CD4-positive, alpha-beta T cell (primary cell): ENCODE measurements at regions not wholly inside any gene's neighbourhood (a gene's known extent, or its start where the extent isn't known, plus 50 kb on each side); places are given as distances from the start of the nearest gene placed in this dataset.

ENCODE experiments used
- ATAC-seq: fragments of 200-7000 bp; cut with Tn5 transposase; one replicate; pipeline ENCODE4 v1.10.0; 2022; ENCODE audit warnings: mild to moderate bottlenecking; ENCODE audit not compliant: poor library complexity
- CTCF ChIA-PET: fragments of 350-600 bp; sonication (Branson Sonifier 250); formaldehyde crosslinking; loops from one replicate; lab custom pipeline; 2021; ENCODE audit warnings: antibody characterized with exemption, inconsistent platforms; lab: Charles Lee
- POLR2A ChIA-PET: fragments of 350-600 bp; sonication (Branson Sonifier 250); formaldehyde crosslinking; loops from one replicate; lab custom pipeline; 2021; ENCODE audit warnings: antibody characterized with exemption, inconsistent platforms; lab: Charles Lee
- DNase-seq, 14 experiments: peaks; one replicate each; pipeline ENCODE4 v3.0.0-alpha.2; 2013 to 2020; ENCODE audit warnings: mixed read lengths in 2 of 14
- H3K27ac ChIP-seq, 2 donors: one replicate each; pipeline versions ENCODE4 v1.5.1 to v1.7.0; 2013; ENCODE audit warnings: low read length in 2 of 2, low read depth in 1 of 2, mild to moderate bottlenecking in 1 of 2
- H3K27me3 ChIP-seq, 2 experiments: 1 replicate in 1 of 2; 2 replicates in 1 of 2; pipeline versions ENCODE4 v1.6.1 to v1.7.0; 2013; ENCODE audit warnings: low read length in 2 of 2, control low read depth in 1 of 2, mild to moderate bottlenecking in 1 of 2, moderate library complexity in 1 of 2; ENCODE audit not compliant: insufficient read depth in 2 of 2, control insufficient read depth in 1 of 2
- H3K36me3 ChIP-seq: one replicate; pipeline ENCODE4 v1.6.1; 2013; ENCODE audit warnings: low read length, control low read depth; ENCODE audit not compliant: insufficient read depth
- H3K4me1 ChIP-seq: one replicate; pipeline ENCODE4 v1.6.1; 2013; ENCODE audit warnings: low read length, control low read depth; ENCODE audit not compliant: insufficient read depth
- H3K4me3 ChIP-seq: one replicate; pipeline ENCODE4 v1.5.1; 2013; ENCODE audit warnings: mild to moderate bottlenecking, low read length, moderate library complexity
- H3K9me3 ChIP-seq, 2 experiments: 1 replicate in 1 of 2; 2 replicates in 1 of 2; pipeline versions ENCODE4 v1.6.1 to v1.7.0; 2013; ENCODE audit warnings: low read length in 2 of 2, mild to moderate bottlenecking in 2 of 2, control low read depth in 1 of 2, moderate library complexity in 1 of 2; ENCODE audit not compliant: control insufficient read depth in 1 of 2, insufficient read depth in 1 of 2
- H3K27ac Mint-ChIP-seq: one replicate; pipeline ENCODE4 v1.8.0; 2020; ENCODE audit warnings: mixed read lengths
- H3K27me3 Mint-ChIP-seq: one replicate; pipeline ENCODE4 v1.8.0; 2021; ENCODE audit warnings: mixed read lengths
- H3K36me3 Mint-ChIP-seq: one replicate; pipeline ENCODE4 v1.8.0; 2021; ENCODE audit warnings: low read depth, mixed read lengths
- H3K4me1 Mint-ChIP-seq: one replicate; pipeline ENCODE4 v1.8.0; 2021; ENCODE audit warnings: low read depth, mixed read lengths
- H3K4me3 Mint-ChIP-seq: one replicate; pipeline ENCODE4 v1.8.0; 2020; ENCODE audit warnings: mild to moderate bottlenecking, mixed read lengths
- H3K9me3 Mint-ChIP-seq: one replicate; pipeline ENCODE4 v1.8.0; 2020; ENCODE audit warnings: mixed read lengths
- intact Hi-C, 2 experiments: fragments of 100-400 bp; cut with DNase I in 1 of 2; cut with micrococcal nuclease in 1 of 2; formaldehyde crosslinking; loops; one replicate each; pipeline versions ENCODE4 v1.15.1 to v1.9.0; 2023 to 2025; cut with DNase I, micrococcal nuclease
- TF ChIP-seq, protein P1 (sequence below): fragments of 200-600 bp; IDR thresholded peaks from one replicate; pipeline ENCODE4 v1.8.0; 2022; ENCODE audit warnings: antibody characterized with exemption, mild to moderate bottlenecking

- ChIA-PET POLR2A (no interaction called here), CTCF (no interaction called here)
- no peaks in the 10 kb centered on the region for H3K9me3 ChIP-seq
- no peaks in the 10 kb centered on the region for H3K27me3 ChIP-seq
- H3K36me3 ChIP-seq = no peaks in the 10 kb centered on the region
- no peak for DNase-seq
- ATAC-seq = no peak
- H3K4me1 ChIP-seq = no peaks in the 10 kb centered on the region
- no peak overlapping the region for H3K27ac Mint-ChIP-seq
- H3K27me3 Mint-ChIP-seq = no peaks in the 10 kb centered on the region
- H3K9me3 Mint-ChIP-seq = no peaks in the 10 kb centered on the region
- intact Hi-C loops = no loop called here
- TF ChIP-seq, protein P1, sequence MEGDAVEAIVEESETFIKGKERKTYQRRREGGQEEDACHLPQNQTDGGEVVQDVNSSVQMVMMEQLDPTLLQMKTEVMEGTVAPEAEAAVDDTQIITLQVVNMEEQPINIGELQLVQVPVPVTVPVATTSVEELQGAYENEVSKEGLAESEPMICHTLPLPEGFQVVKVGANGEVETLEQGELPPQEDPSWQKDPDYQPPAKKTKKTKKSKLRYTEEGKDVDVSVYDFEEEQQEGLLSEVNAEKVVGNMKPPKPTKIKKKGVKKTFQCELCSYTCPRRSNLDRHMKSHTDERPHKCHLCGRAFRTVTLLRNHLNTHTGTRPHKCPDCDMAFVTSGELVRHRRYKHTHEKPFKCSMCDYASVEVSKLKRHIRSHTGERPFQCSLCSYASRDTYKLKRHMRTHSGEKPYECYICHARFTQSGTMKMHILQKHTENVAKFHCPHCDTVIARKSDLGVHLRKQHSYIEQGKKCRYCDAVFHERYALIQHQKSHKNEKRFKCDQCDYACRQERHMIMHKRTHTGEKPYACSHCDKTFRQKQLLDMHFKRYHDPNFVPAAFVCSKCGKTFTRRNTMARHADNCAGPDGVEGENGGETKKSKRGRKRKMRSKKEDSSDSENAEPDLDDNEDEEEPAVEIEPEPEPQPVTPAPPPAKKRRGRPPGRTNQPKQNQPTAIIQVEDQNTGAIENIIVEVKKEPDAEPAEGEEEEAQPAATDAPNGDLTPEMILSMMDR = no peak
- H3K27ac ChIP-seq = no peak overlapping the region
- no peaks in the 10 kb centered on the region for H3K36me3 Mint-ChIP-seq
- no peak overlapping the region for H3K4me3 ChIP-seq
- H3K4me3 Mint-ChIP-seq = no peak overlapping the region
- H3K4me1 Mint-ChIP-seq = no peaks in the 10 kb centered on the region
These were observed 263.7 kb upstream of the CADM1 start for GRCh38 chr11:115767883-115768282.

DNA sequence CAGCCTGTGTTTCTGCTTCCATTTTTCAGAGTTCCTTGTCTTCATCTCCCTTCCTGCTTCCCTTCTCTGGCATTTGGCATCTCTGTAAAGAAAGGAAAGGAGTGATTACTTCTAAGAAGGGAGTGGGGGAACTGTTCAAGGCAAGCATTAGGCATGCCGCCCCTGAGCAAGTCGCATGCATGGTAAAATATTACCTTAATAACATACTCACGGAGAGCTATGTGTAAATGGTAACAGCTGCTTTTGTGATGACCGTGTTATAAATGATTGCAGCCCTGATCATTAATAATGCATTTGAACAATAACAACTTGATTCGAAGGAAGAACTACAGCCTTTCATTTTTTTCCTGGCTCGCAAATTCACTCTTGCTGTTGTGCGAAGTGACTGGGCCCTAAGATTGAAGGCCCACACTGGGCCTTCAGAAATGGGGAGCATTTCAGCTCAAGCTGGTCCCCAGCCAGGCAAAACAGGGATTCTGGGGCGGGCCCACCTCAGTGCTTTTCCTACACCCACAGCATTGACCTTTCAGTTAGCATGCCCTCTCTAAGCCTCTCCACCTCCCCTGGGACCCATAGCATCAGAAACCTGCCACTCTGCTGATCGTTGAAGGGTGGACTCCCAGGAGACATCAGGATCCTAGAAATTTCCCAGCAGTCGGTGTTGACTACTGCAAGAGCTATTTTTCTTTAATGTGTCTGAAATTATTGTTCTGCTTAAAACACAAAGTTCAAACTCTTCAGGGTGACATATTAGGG is 263.0 kb upstream of the CADM1 start:
- DNase-seq (no peak), ATAC-seq (no peak)
- Mint-ChIP-seq H3K27me3 (peaks cover 5% of the 10 kb centered on the region), H3K4me3 (no peak overlapping the region), H3K9me3 (no peaks in the 10 kb centered on the region), H3K36me3 (no peaks in the 10 kb centered on the region), H3K27ac (no peak overlapping the region), H3K4me1 (no peaks in the 10 kb centered on the region)
- no peaks in the 10 kb centered on the region for H3K36me3 ChIP-seq
- no peaks in the 10 kb centered on the region for H3K27me3 ChIP-seq
- no peaks in the 10 kb centered on the region for H3K9me3 ChIP-seq
- TF ChIP-seq, protein P1 = no peak
- intact Hi-C loops = no loop called here
- H3K27ac ChIP-seq = no peak overlapping the region
- no peak overlapping the region for H3K4me3 ChIP-seq
- no peaks in the 10 kb centered on the region for H3K4me1 ChIP-seq
- ChIA-PET CTCF (no interaction called here), POLR2A (no interaction called here)

- no peak overlapping the region for H3K27ac Mint-ChIP-seq
- no peak overlapping the region for H3K4me3 Mint-ChIP-seq
- no peaks in the 10 kb centered on the region for H3K4me1 ChIP-seq
- no peaks in the 10 kb centered on the region for H3K4me1 Mint-ChIP-seq
- no peaks in the 10 kb centered on the region for H3K36me3 ChIP-seq
- ChIA-PET POLR2A (no interaction called here), CTCF (no interaction called here)
- no peaks in the 10 kb centered on the region for H3K36me3 Mint-ChIP-seq
- intact Hi-C loops = no loop called here
- H3K9me3 ChIP-seq = no peaks in the 10 kb centered on the region
- TF ChIP-seq, protein P1 = no peak
- ATAC-seq (no peak), DNase-seq (no peak)
- no peak overlapping the region for H3K4me3 ChIP-seq
- H3K27ac ChIP-seq = no peak overlapping the region
- H3K27me3 Mint-ChIP-seq = peaks cover 11% of the 10 kb centered on the region
- H3K27me3 ChIP-seq = peaks cover 4 to 6% of the 10 kb centered on the region in 2 experiments
- no peaks in the 10 kb centered on the region for H3K9me3 Mint-ChIP-seq
These were observed 262.3 kb upstream of the CADM1 start for GRCh38 chr11:115766561-115766960.
